ENCODE measurements at regions not wholly inside any gene's neighbourhood (a gene's known extent, or its start where the extent isn't known, plus 50 kb on each side); places are given as distances from the start of the nearest gene placed in this dataset.
"Not testable (repeated sequence)": the region's sequence is repeated elsewhere in the genome, so short reads cannot be mapped to it uniquely, and the experiment has no call there.

- DNase-seq (ENCODE audit: low read depth in 2 of 3, low spot score in 2 of 3): no peak
Measured at GRCh38 chr3:99586701-99587100, 51.7 kb upstream of the COL8A1 start.

- DNase-seq (ENCODE audit: low read depth in 2 of 3, low spot score in 2 of 3): no peak
Measured at GRCh38 chr3:99579965-99580364, 58.4 kb upstream of the COL8A1 start.

GRCh38 chr3:99579246-99579645 lies 59.1 kb upstream of the COL8A1 start:
- DNase-seq (ENCODE audit: low read depth in 2 of 3, low spot score in 2 of 3): no peak

- DNase-seq (ENCODE audit: low read depth in 2 of 3, low spot score in 2 of 3): no peak
Measured at GRCh38 chr3:99578339-99578970, 59.9 kb upstream of the COL8A1 start.

GRCh38 chr3:99576904-99577559 lies 61.4 kb upstream of the COL8A1 start:
- no peak for DNase-seq (ENCODE audit: low read depth in 2 of 3, low spot score in 2 of 3)

GRCh38 chr3:99575683-99576082 lies 62.7 kb upstream of the COL8A1 start:
- DNase-seq (ENCODE audit: low read depth in 2 of 3, low spot score in 2 of 3): no peak

GRCh38 chr3:99570061-99570460 lies 68.3 kb upstream of the COL8A1 start:
- no peak for DNase-seq (ENCODE audit: low read depth in 2 of 3, low spot score in 2 of 3)

GRCh38 chr3:99568663-99569335 lies 69.6 kb upstream of the COL8A1 start:
- no peak for DNase-seq (ENCODE audit: low read depth in 2 of 3, low spot score in 2 of 3)

GRCh38 chr3:99565331-99565730 lies 73.1 kb upstream of the COL8A1 start:
- no peak for DNase-seq (ENCODE audit: low read depth in 2 of 3, low spot score in 2 of 3)

GRCh38 chr3:99562990-99563607 lies 75.3 kb upstream of the COL8A1 start:
- no peak for DNase-seq (ENCODE audit: low read depth in 2 of 3, low spot score in 2 of 3)

- no peak for DNase-seq (ENCODE audit: low read depth in 2 of 3, low spot score in 2 of 3)
Measured at GRCh38 chr3:99562138-99562537, 76.3 kb upstream of the COL8A1 start.

GRCh38 chr3:99561056-99561455 lies 77.3 kb upstream of the COL8A1 start:
- no peak for DNase-seq (ENCODE audit: low read depth in 2 of 3, low spot score in 2 of 3)

- DNase-seq (ENCODE audit: low read depth in 2 of 3, low spot score in 2 of 3): no peak
Measured at GRCh38 chr3:99559196-99559595, 79.2 kb upstream of the COL8A1 start.

GRCh38 chr3:99555885-99556284 lies 82.5 kb upstream of the COL8A1 start:
- not testable (repeated sequence) for DNase-seq (ENCODE audit: low read depth in 2 of 3, low spot score in 2 of 3)

GRCh38 chr3:99551520-99551919 lies 86.9 kb upstream of the COL8A1 start:
- DNase-seq (ENCODE audit: low read depth in 2 of 3, low spot score in 2 of 3): no peak

GRCh38 chr3:99549957-99550603 lies 88.3 kb upstream of the COL8A1 start:
- no peak for DNase-seq (ENCODE audit: low read depth in 2 of 3, low spot score in 2 of 3)

GRCh38 chr3:99549220-99549619 lies 89.2 kb upstream of the COL8A1 start:
- no peak for DNase-seq (ENCODE audit: low read depth in 2 of 3, low spot score in 2 of 3)

GRCh38 chr3:99548674-99549073 lies 89.7 kb upstream of the COL8A1 start:
- no peak for DNase-seq (ENCODE audit: low read depth in 2 of 3, low spot score in 2 of 3)

GRCh38 chr3:99545941-99546580 lies 92.3 kb upstream of the COL8A1 start:
- no peak for DNase-seq (ENCODE audit: low read depth in 2 of 3, low spot score in 2 of 3)

- peak in 1 of 3 donors; percentile 6 for DNase-seq (ENCODE audit: low read depth in 2 of 3, low spot score in 2 of 3)
Measured at GRCh38 chr3:99544786-99545281, 93.6 kb upstream of the COL8A1 start.

Measured in hematopoietic multipotent progenitor cell (in vitro differentiated cells).